K562 (cell line): ENCODE measurements at regions not wholly inside any gene's neighbourhood (a gene's known extent, or its start where the extent isn't known, plus 50 kb on each side); places are given as distances from the start of the nearest gene placed in this dataset.

Experiments used
- ATAC-seq: fragments of 200-7000 bp; cut with Tn5 transposase; 3 replicates; pipeline ENCODE4 v1.9.1; 2020; ENCODE audit warnings: moderate library complexity
- BruUV-seq: library from RNA; stranded (reverse); fragments of 400-500 nt; replicated peaks from 2 replicates; lab custom pipeline; 2021; lab: Mats Ljungman, UMichigan
- CTCF ChIA-PET: fragments of 300-600 bp; formaldehyde crosslinking; extraction: SDS; loops from one replicate; lab custom pipeline; 2021; ENCODE audit warnings: low intra/inter-chr PET ratio; lab: Yijun Ruan, JAX
- POLR2A ChIA-PET: fragments of 300-600, 350-650 bp; sonication (Branson Sonifier 250); formaldehyde crosslinking; extraction: SDS; loops from one replicate; lab custom pipeline; 2021; ENCODE audit warnings: antibody characterized with exemption, inconsistent platforms; lab: Yijun Ruan, JAX
- DNase-seq, 4 experiments: peaks; one replicate each; pipeline versions ENCODE4 v3.0.0 to v3.0.0-alpha.2; 2011 to 2018; ENCODE audit warnings: low spot score in 3 of 4, mixed read lengths in 3 of 4; ENCODE audit errors: extremely low read depth in 1 of 4
- FAIRE-seq: peaks from 2 replicates; lab custom pipeline; 2011; peaks lifted over from hg19 to GRCh38; lab: Jason Lieb, UNC
- H2AFZ ChIP-seq: 2 replicates; pipeline ENCODE4 v1.6.0; 2011; ENCODE audit warnings: low read depth, low read length, control low read depth, inconsistent platforms
- H3K27ac ChIP-seq: fragments of 200-600 bp; 3 replicates; pipeline ENCODE4 v1.8.0; 2011; ENCODE audit warnings: low read depth, mild to moderate bottlenecking, control low read depth, inconsistent platforms, low read length, moderate library complexity, mixed read lengths; ENCODE audit errors: extremely low read depth
- H3K27me3 ChIP-seq, 2 experiments: fragments of 300-600 bp in 1 of 2; 2 replicates in 1 of 2; 3 replicates in 1 of 2; pipeline versions ENCODE4 v1.6.0 to v1.8.0; 2011; ENCODE audit warnings: inconsistent platforms in 2 of 2, low read length in 2 of 2, mild to moderate bottlenecking in 1 of 2, mixed read lengths in 1 of 2, moderate library complexity in 1 of 2; ENCODE audit not compliant: control insufficient read depth in 2 of 2, insufficient read depth in 2 of 2
- H3K36me3 ChIP-seq: fragments of 300-600 bp; 3 replicates; pipeline ENCODE4 v1.8.0; 2011; ENCODE audit warnings: mild to moderate bottlenecking, low read length, inconsistent platforms; ENCODE audit not compliant: control insufficient read depth, insufficient read depth
- H3K4me1 ChIP-seq, 2 experiments: fragments of 200-600 bp in 1 of 2; replicated peaks in 1 of 2; 2 replicates in 1 of 2; 3 replicates in 1 of 2; pipeline versions ENCODE4 v1.5.1 to v1.8.0; 2011; ENCODE audit warnings: inconsistent platforms in 2 of 2, low read length in 2 of 2, mild to moderate bottlenecking in 1 of 2, mixed read lengths in 1 of 2, moderate library complexity in 1 of 2; ENCODE audit not compliant: control insufficient read depth in 2 of 2, insufficient read depth in 2 of 2
- H3K4me2 ChIP-seq: 2 replicates; pipeline ENCODE4 v1.6.1; 2011; ENCODE audit warnings: low read length, control low read depth, inconsistent platforms, mixed read lengths; ENCODE audit not compliant: insufficient read depth
- H3K4me3 ChIP-seq: fragments of 200-600 bp; sonication (generic), shearing (Covaris generic); 2 replicates; pipeline ENCODE4 v1.5.1; 2016; ENCODE audit warnings: control low read depth, inconsistent platforms
- H3K79me2 ChIP-seq: fragments of 200-600 bp; 3 replicates; pipeline ENCODE4 v1.8.0; 2011; ENCODE audit warnings: low read length, inconsistent platforms; ENCODE audit not compliant: control insufficient read depth, insufficient read depth
- H3K9ac ChIP-seq, 2 experiments: 2 replicates each; pipeline versions ENCODE4 v1.6.0 to v1.6.1; 2011; ENCODE audit warnings: low read depth in 2 of 2, low read length in 2 of 2, control low read depth in 1 of 2, inconsistent platforms in 1 of 2, mild to moderate bottlenecking in 1 of 2, mixed read lengths in 1 of 2; ENCODE audit not compliant: insufficient read depth in 1 of 2
- H3K9me1 ChIP-seq: one replicate; pipeline ENCODE4 v1.6.0; 2011; ENCODE audit warnings: inconsistent platforms, mild to moderate bottlenecking, low read length, moderate library complexity; ENCODE audit not compliant: control insufficient read depth, insufficient read depth
- H3K9me3 ChIP-seq: replicated peaks from 2 replicates; pipeline ENCODE4 v1.5.1; 2011; ENCODE audit warnings: low read depth, low read length, inconsistent platforms; ENCODE audit not compliant: control insufficient read depth, insufficient read depth
- H4K20me1 ChIP-seq: replicated peaks from 2 replicates; pipeline ENCODE4 v1.6.1; 2011; ENCODE audit warnings: low read length, inconsistent platforms, mixed read lengths; ENCODE audit not compliant: control insufficient read depth, insufficient read depth
- ATF2 ChIP-seq: sonication (generic); formaldehyde crosslinking; IDR thresholded peaks from 2 replicates; pipeline ENCODE4 v1.8.1; 2022; ENCODE audit warnings: missing genetic modification reagents
- ATF3 ChIP-seq, 2 experiments: fragments of 450-650 bp in 1 of 2; sonication (generic) in 1 of 2; formaldehyde crosslinking in 1 of 2; IDR thresholded peaks in 1 of 2; conservative IDR thresholded peaks in 1 of 2; 2 replicates each; pipeline versions ENCODE4 v1.6.1 to v1.8.1; 2016 to 2023; ENCODE audit warnings: mild to moderate bottlenecking in 2 of 2, moderate library complexity in 2 of 2, inconsistent platforms in 1 of 2, missing genetic modification reagents in 1 of 2
- ATF7 ChIP-seq: fragments of 450-650 bp; IDR thresholded peaks from 2 replicates; pipeline ENCODE4 v1.7.1; 2014; ENCODE audit warnings: mild to moderate bottlenecking, moderate library complexity
- BCL6 ChIP-seq: fragments of 250-450 bp; sonication (Bioruptor Pico); IDR thresholded peaks from 2 replicates; pipeline ENCODE4 v1.4.0; 2020
- EP300 ChIP-seq: IDR thresholded peaks from 2 replicates; pipeline ENCODE4 v1.6.1; 2012; ENCODE audit warnings: low read length, improper control_type of control experiment
- ETV6 ChIP-seq, 3 experiments: fragments of 150-350 bp in 1 of 3; sonication (generic) in 1 of 3; formaldehyde crosslinking in 1 of 3; IDR thresholded peaks; 2 replicates each; pipeline versions ENCODE4 v1.6.1 to v1.8.0; 2014 to 2022; ENCODE audit warnings: borderline replicate concordance in 2 of 3, low read depth in 2 of 3, antibody characterized with exemption in 1 of 3, low read length in 1 of 3, mild to moderate bottlenecking in 1 of 3, missing genetic modification reagents in 1 of 3
- FIP1L1 ChIP-seq: fragments of 200-400 bp; formaldehyde crosslinking; IDR thresholded peaks from 2 replicates; pipeline ENCODE4 v1.6.1; 2018; ENCODE audit warnings: mild to moderate bottlenecking, low read depth, low read length; ENCODE audit not compliant: poor library complexity, severe bottlenecking
- GATAD2B ChIP-seq: fragments of 450-650 bp; IDR thresholded peaks from 2 replicates; pipeline ENCODE4 v1.6.1; 2017; ENCODE audit warnings: mild to moderate bottlenecking, borderline replicate concordance
- NR4A1 ChIP-seq, 2 experiments: fragments of 250-450 bp in 1 of 2; fragments of 450-650 bp in 1 of 2; sonication (Bioruptor Pico) in 1 of 2; IDR thresholded peaks; 2 replicates each; pipeline versions ENCODE4 v1.4.0 to v1.6.1; 2016 to 2020; ENCODE audit warnings: mild to moderate bottlenecking in 2 of 2, missing compliant biosample characterization in 1 of 2, missing genetic modification characterization in 1 of 2, moderate library complexity in 1 of 2
- PHB2 ChIP-seq: fragments of 450-650 bp; IDR thresholded peaks from 2 replicates; pipeline ENCODE4 v1.6.1; 2017; ENCODE audit warnings: low read depth
- RBM25 ChIP-seq: fragments of 200-400 bp; formaldehyde crosslinking; IDR thresholded peaks from 2 replicates; pipeline ENCODE4 v1.6.1; 2018; ENCODE audit warnings: low read length, low read depth, moderate library complexity; ENCODE audit not compliant: severe bottlenecking
- SOX6 ChIP-seq: fragments of 450-650 bp; IDR thresholded peaks from 2 replicates; pipeline ENCODE4 v1.6.1; 2014; ENCODE audit warnings: mild to moderate bottlenecking
- SREBF1 ChIP-seq: fragments of 150-350 bp; IDR thresholded peaks from 2 replicates; pipeline ENCODE4 v1.6.1; 2014; ENCODE audit warnings: antibody characterized with exemption, low read depth, low read length, borderline replicate concordance
- TCF15 ChIP-seq: fragments of 250-450 bp; sonication (Bioruptor Pico); IDR thresholded peaks from 2 replicates; pipeline ENCODE4 v1.8.0; 2022; ENCODE audit warnings: moderate library complexity, mild to moderate bottlenecking, inconsistent platforms
- TRIM24 ChIP-seq, 2 experiments: fragments of 450-650 bp; IDR thresholded peaks; 2 replicates each; pipeline ENCODE4 v1.6.1; 2016
- ZNF584 ChIP-seq: fragments of 200-800 bp; sonication (Bioruptor generic); IDR thresholded peaks from 2 replicates; pipeline ENCODE4 v1.6.1; 2016; ENCODE audit warnings: low read depth, mild to moderate bottlenecking, missing genetic modification characterization, missing compliant biosample characterization
- ZNF717 ChIP-seq: fragments of 250-450 bp; sonication (Bioruptor Pico); IDR thresholded peaks from 2 replicates; pipeline ENCODE4 v1.5.0; 2021
- ZNF79 ChIP-seq: fragments of 250-450 bp; sonication (Bioruptor Pico); IDR thresholded peaks from 2 replicates; pipeline ENCODE4 v1.4.0; 2020; ENCODE audit warnings: low read depth, mild to moderate bottlenecking, moderate library complexity
- WGBS: fragments of 100-300 bp; shearing (Covaris generic); methylation state at CpG from one replicate; pipeline ENCODE4 v1.1.6; 2016; ENCODE audit warnings: low coverage, mixed read lengths; ENCODE audit not compliant: insufficient coverage; ENCODE audit errors: missing lambda C conversion rate; 5-methylcytosine and 5-hydroxymethylcytosine counted together
- in situ Hi-C: fragments of 300-500 bp; cut with MboI; formaldehyde crosslinking; loops from 4 replicates; pipeline ENCODE4 v1.15.0; 2018; ENCODE audit warnings: inconsistent platforms, mixed read lengths
- intact Hi-C: fragments of 100-400 bp; cut with micrococcal nuclease; formaldehyde crosslinking; loops from 2 replicates; pipeline ENCODE4 v1.14.2; 2022
- TF ChIP-seq, protein P1 (sequence below): fragments of 450-650 bp; formaldehyde crosslinking; IDR thresholded peaks from 2 replicates; pipeline ENCODE4 v1.4.0; 2020; ENCODE audit warnings: mild to moderate bottlenecking, moderate library complexity

- in situ Hi-C loops, result no loop called here
- Histone ChIP-seq H3K27ac (no peak overlapping the region; the same call in 2 of the 3 replicates), H3K4me3 (no peak overlapping the region), H3K36me3 (no peaks in the 10 kb centered on the region), H2AFZ (no peak overlapping the region), H3K79me2 (no peaks in the 10 kb centered on the region), H3K9me3 (no peaks in the 10 kb centered on the region; the same call in none of the 2 replicates), H3K9me1 (no peaks in the 10 kb centered on the region), H4K20me1 (no peaks in the 10 kb centered on the region), H3K4me1 (no peaks in the 10 kb centered on the region), H3K27me3 (no peaks in the 10 kb centered on the region), H3K4me2 (no peak overlapping the region), H3K9ac (no peak overlapping the region)
- no peak for DNase-seq
- FAIRE-seq, result no peak
- no peak for ATAC-seq
- ChIA-PET CTCF (no interaction called here), POLR2A (no interaction called here)
- intact Hi-C loops, result no loop called here
- BruUV-seq, result no TSS peak
- WGBS, result 0% methylated on average over 1 of the region's 1 CpG
- TF ChIP-seq BCL6 (peak; percentile 44; the same call in 1 of the 2 replicates), ZNF79 (CRISPR knock-in tag) (peak; percentile 61; the same call in 1 of the 2 replicates), RBM25 (no peak), EP300 (no peak), ATF7 (no peak), GATAD2B (no peak), ATF3 (IDR thresholded peaks at IDR 0.05) (peak; percentile 80), ATF3 (CRISPR knock-in tag; conservative IDR thresholded peaks at IDR 0.05) (no peak), ATF2 (CRISPR knock-in tag) (no peak), PHB2 (no peak), TRIM24 (IDR thresholded peaks at IDR 0.05) (peak; percentile 81 to 90; a peak in 3 of 4 replicates), SREBF1 (no peak), SOX6 (no peak), ZNF717 (no peak), TCF15 (CRISPR knock-in tag) (no peak), NR4A1 (CRISPR knock-in tag; IDR thresholded peaks at IDR 0.05) (no peak), NR4A1 (tag; IDR thresholded peaks at IDR 0.05) (0 out of 2 replicates have a peak, but pooled peaks have one; percentile 17), ETV6 (IDR thresholded peaks at IDR 0.05; ENCODE audit: borderline replicate concordance in 1 of 2, low read depth in 2 of 2, low read length in 1 of 2) (no peak), ETV6 (CRISPR knock-in tag; IDR thresholded peaks at IDR 0.05; ENCODE audit: borderline replicate concordance) (no peak), ZNF584 (CRISPR knock-in tag) (peak; percentile 40; the same call in 1 of the 2 replicates), FIP1L1 (no peak)
- TF ChIP-seq, protein P1, sequence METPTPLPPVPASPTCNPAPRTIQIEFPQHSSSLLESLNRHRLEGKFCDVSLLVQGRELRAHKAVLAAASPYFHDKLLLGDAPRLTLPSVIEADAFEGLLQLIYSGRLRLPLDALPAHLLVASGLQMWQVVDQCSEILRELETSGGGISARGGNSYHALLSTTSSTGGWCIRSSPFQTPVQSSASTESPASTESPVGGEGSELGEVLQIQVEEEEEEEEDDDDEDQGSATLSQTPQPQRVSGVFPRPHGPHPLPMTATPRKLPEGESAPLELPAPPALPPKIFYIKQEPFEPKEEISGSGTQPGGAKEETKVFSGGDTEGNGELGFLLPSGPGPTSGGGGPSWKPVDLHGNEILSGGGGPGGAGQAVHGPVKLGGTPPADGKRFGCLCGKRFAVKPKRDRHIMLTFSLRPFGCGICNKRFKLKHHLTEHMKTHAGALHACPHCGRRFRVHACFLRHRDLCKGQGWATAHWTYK (CRISPR knock-in tag), result peak; percentile 32; the same call in 1 of the 2 replicates
These were observed 425.3 kb downstream of the DUSP10 start for GRCh38 chr1:221316491-221317056.
